ENCODE measurements at regions not wholly inside any gene's neighbourhood (a gene's known extent, or its start where the extent isn't known, plus 50 kb on each side); places are given as distances from the start of the nearest gene placed in this dataset.

GRCh38 chr2:172297531-172297930 lies 129.9 kb upstream of the ITGA6 start:
- Histone ChIP-seq H3K4me1 (replicated peaks in 1 of 4; ENCODE audit: control insufficient read depth in 3 of 4, insufficient read depth in 4 of 4, low read length in 3 of 4) (peaks cover 3 to 13% (median 8%) of the 10 kb centered on the region in 4 experiments; a peak in 6 of 7 replicates), H2BK15ac (ENCODE audit: low read length) (no peak overlapping the region), H2BK5ac (ENCODE audit: low read depth, low read length) (no peak overlapping the region), H4K20me1 (replicated peaks in 1 of 2; ENCODE audit: control insufficient read depth in 1 of 2, insufficient read depth in 2 of 2, low read length in 2 of 2) (no peaks in the 10 kb centered on the region), H3K79me2 (ENCODE audit: control insufficient read depth in 1 of 2, insufficient read depth in 2 of 2, low read length in 2 of 2) (no peaks in the 10 kb centered on the region), H3K27me3 (replicated peaks in 1 of 4; ENCODE audit: control insufficient read depth in 3 of 4, extremely low read depth in 1 of 4, insufficient read depth in 3 of 4, low read length in 3 of 4) (peaks cover 1 to 12% (median 7%) of the 10 kb centered on the region in 4 experiments; a peak in 5 of 7 replicates), H3K23me2 (ENCODE audit: low read depth, low read length) (no peaks in the 10 kb centered on the region), H4K8ac (ENCODE audit: extremely low read depth, insufficient read depth, low read length) (no peak overlapping the region), H2BK120ac (replicated peaks; ENCODE audit: low read depth, low read length) (no peak overlapping the region), H3K27ac (ENCODE audit: low read depth, low read length) (no peak overlapping the region), H3K4me2 (ENCODE audit: insufficient read depth in 1 of 2, low read depth in 2 of 2, low read length in 2 of 2) (no peak overlapping the region), H2BK12ac (ENCODE audit: low read depth, low read length) (no peak overlapping the region), H3K4me3 (ENCODE audit: extremely low read depth in 1 of 4, insufficient read depth in 2 of 4, low read depth in 3 of 4, low read length in 4 of 4) (no peak overlapping the region), H3K14ac (ENCODE audit: insufficient read length) (no peak overlapping the region), H3K4ac (replicated peaks; ENCODE audit: insufficient read length, low read depth, low read length) (no peak overlapping the region), H3K56ac (replicated peaks; ENCODE audit: insufficient read length, low read depth, low read length) (no peak overlapping the region), H3K23ac (ENCODE audit: insufficient read length) (no peak overlapping the region), H4K5ac (ENCODE audit: insufficient read length, low read depth, low read length) (no peak overlapping the region), H3K9me3 (ENCODE audit: insufficient read depth in 2 of 2, low read depth in 1 of 2, low read length in 1 of 2) (0 out of 4 replicates have a peak, but pooled peaks cover 0 to 2% of the 10 kb centered on the region in 2 experiments), H2AFZ (ENCODE audit: low read length) (no peak overlapping the region), H3K18ac (ENCODE audit: extremely low read depth, low read length) (no peak overlapping the region), H2AK5ac (ENCODE audit: low read depth, low read length) (no peak overlapping the region), H3K36me3 (ENCODE audit: control insufficient read depth in 2 of 4, insufficient read depth in 4 of 4, low read length in 3 of 4) (no peaks in the 10 kb centered on the region), H3K79me1 (ENCODE audit: low read depth, low read length) (no peaks in the 10 kb centered on the region), H2BK20ac (ENCODE audit: low read length) (no peak overlapping the region), H3K9ac (replicated peaks in 1 of 4; ENCODE audit: extremely low read depth in 1 of 4, low read depth in 3 of 4, low read length in 3 of 4) (no peak overlapping the region), H4K91ac (replicated peaks; ENCODE audit: insufficient read length, low read length) (no peak overlapping the region)
- TF ChIP-seq MAFK (IDR thresholded peaks at IDR 0.05; ENCODE audit: low read depth, low read length) (peak; percentile 90), BACH1 (IDR thresholded peaks at IDR 0.05; ENCODE audit: low read length) (peak; percentile 62; the same call in 1 of the 2 replicates), MAX (IDR thresholded peaks at IDR 0.05) (no peak), GABPA (IDR thresholded peaks at IDR 0.05; ENCODE audit: borderline replicate concordance, insufficient read depth, low read length) (no peak)
- FAIRE-seq = no peak
- WGBS, 2 experiments (ENCODE audit: extremely low coverage in 1 of 2, insufficient coverage in 1 of 2, insufficient read length in 1 of 2, insufficient replicate concordance in 2 of 2, low coverage in 1 of 2, low lambda C conversion rate in 2 of 2, missing lambda C conversion rate in 1 of 2) = 33% methylated on average over 3 of the region's 3 CpGs; no CpG with 5 or more reads in 1 of the 2 experiments
- POLR2A ChIA-PET (ENCODE audit: partially characterized antibody) = interaction anchor here (1.2 kb wide), 1 partner anchor 13 kb away, joined by 4 read pairs; no protein-coding TSS in a partner anchor
- CTCF ChIA-PET (ENCODE audit: partially characterized antibody) = interaction anchor here (1.1 to 1.2 kb wide), 2 partner anchors 35 to 83 kb away, joined by 3 to 4 read pairs; no protein-coding TSS in a partner anchor
- DNase-seq (ENCODE audit: low read depth in 1 of 2, low spot score in 2 of 2) = no peak
